Esophagus (tissue), 2 donors: ENCODE measurements at regions not wholly inside any gene's neighbourhood (a gene's known extent, or its start where the extent isn't known, plus 50 kb on each side); places are given as distances from the start of the nearest gene placed in this dataset.

Experiments used
- H3K27ac ChIP-seq, 2 donors: one replicate each; pipeline ENCODE4 v1.5.1; 2013; ENCODE audit warnings: low read depth in 2 of 2, mild to moderate bottlenecking in 2 of 2, inconsistent platforms in 1 of 2, low read length in 1 of 2, moderate library complexity in 1 of 2
- H3K27me3 ChIP-seq, 2 donors: one replicate each; pipeline ENCODE4 v1.6.1; 2013; ENCODE audit warnings: low read length in 2 of 2, control low read depth in 1 of 2, mild to moderate bottlenecking in 1 of 2; ENCODE audit not compliant: insufficient read depth in 2 of 2, control insufficient read depth in 1 of 2
- H3K36me3 ChIP-seq, 2 donors: one replicate each; pipeline ENCODE4 v1.6.1; 2013; ENCODE audit warnings: low read length in 1 of 2; ENCODE audit not compliant: control insufficient read depth in 2 of 2, insufficient read depth in 2 of 2
- H3K4me1 ChIP-seq, 2 donors: one replicate each; pipeline ENCODE4 v1.6.1; 2013; ENCODE audit warnings: low read length in 1 of 2; ENCODE audit not compliant: control insufficient read depth in 2 of 2, insufficient read depth in 2 of 2
- H3K4me3 ChIP-seq, 2 donors: one replicate each; pipeline ENCODE4 v1.5.1; 2013; ENCODE audit warnings: low read length in 2 of 2, mild to moderate bottlenecking in 2 of 2, low read depth in 1 of 2, moderate library complexity in 1 of 2
- H3K9me3 ChIP-seq, 2 donors: one replicate each; pipeline ENCODE4 v1.6.1; 2013; ENCODE audit warnings: mild to moderate bottlenecking in 2 of 2, low read depth in 1 of 2, low read length in 1 of 2, moderate library complexity in 1 of 2; ENCODE audit not compliant: control insufficient read depth in 2 of 2, insufficient read depth in 1 of 2
- WGBS, 2 donors: extraction: QIAGEN DNeasy Blood & Tissue Kit; methylation state at CpG; one replicate each; pipeline ENCODE4 v1.1.7; 2013; 5-methylcytosine and 5-hydroxymethylcytosine counted together
- donor health status: healthy with polysubstance abuse.
- donor health status: Bipolar disorder and iron deficiency.

DNA sequence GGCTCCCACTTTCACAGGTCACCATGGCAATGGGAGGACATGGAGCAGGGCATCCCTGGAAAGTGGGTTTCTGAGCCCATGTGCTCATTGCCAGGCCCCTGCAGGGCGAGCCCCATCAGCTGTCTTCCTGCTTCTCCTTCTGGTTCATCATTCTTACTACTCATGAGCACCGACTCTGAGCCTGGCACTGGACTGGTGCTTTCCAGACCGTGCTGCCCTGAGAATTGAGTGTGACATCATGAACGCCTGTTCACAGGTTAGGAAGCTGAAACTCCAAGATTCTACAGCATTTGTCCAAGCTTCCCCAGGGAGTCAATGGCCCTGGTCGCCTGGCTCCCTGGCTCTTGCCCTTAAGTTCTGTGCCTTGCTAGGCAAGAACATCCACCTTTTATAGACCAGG is 210.4 kb upstream of the ZNF536 start:
- H3K27me3 ChIP-seq: no peaks in the 10 kb centered on the region
- WGBS, 2 donors: 66 to 81% methylated on average over 5 of the region's 5 CpGs
- H3K9me3 ChIP-seq: peaks cover 2 to 6% of the 10 kb centered on the region in 2 donors
- H3K36me3 ChIP-seq: no peaks in the 10 kb centered on the region
- no peak overlapping the region for H3K27ac ChIP-seq
- no peak overlapping the region for H3K4me3 ChIP-seq
- no peaks in the 10 kb centered on the region for H3K4me1 ChIP-seq

DNA sequence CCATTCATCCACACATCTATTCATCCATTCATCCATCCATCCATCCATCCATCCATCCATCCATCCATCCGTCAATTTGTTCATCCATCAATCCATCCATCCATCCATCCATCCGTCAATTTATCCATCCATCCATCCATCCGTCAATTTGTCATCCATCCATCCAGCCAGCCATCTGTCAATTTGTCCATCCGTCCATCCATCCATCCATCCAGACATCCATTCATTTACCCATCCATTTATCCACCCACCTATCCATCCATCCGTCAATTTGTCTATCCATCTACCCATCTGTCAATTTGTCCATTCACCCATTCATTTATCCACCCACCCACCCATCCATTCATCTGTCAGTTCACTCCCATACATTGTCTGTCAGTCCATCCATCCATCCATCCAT is 209.5 kb upstream of the ZNF536 start:
- Histone ChIP-seq H3K4me3 (no peak overlapping the region), H3K27ac (no peak overlapping the region), H3K27me3 (no peaks in the 10 kb centered on the region), H3K36me3 (no peaks in the 10 kb centered on the region), H3K9me3 (peaks cover 2 to 6% of the 10 kb centered on the region in 2 donors), H3K4me1 (no peaks in the 10 kb centered on the region)
- WGBS, 2 donors: 85 to 90% methylated on average over 5 of the region's 5 CpGs

DNA sequence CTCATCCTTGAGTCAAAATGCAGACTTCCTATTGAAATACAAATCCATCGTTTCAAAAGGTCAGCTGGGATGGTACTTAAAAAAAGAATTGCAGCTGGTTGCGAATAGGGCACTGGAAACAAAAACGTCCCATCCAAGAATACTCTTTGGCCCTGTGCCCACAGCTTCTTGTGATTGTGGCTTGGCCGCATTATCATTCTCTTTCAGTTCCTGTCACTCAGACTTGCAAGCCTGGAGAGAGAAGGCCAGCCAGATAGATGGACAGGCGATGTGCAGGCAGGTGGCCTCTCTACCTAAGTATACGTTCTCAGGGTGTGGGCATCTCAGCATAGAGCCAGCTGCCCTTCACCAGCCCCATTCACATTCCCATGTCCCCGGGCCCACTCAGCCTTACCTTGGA is 208.5 kb upstream of the ZNF536 start:
- H3K9me3 ChIP-seq: peaks cover 2 to 6% of the 10 kb centered on the region in 2 donors
- H3K4me3 ChIP-seq: no peak overlapping the region
- H3K27me3 ChIP-seq: no peaks in the 10 kb centered on the region
- 70 to 75% methylated on average over 7 of the region's 7 CpGs for WGBS, 2 donors
- H3K36me3 ChIP-seq: no peaks in the 10 kb centered on the region
- no peaks in the 10 kb centered on the region for H3K4me1 ChIP-seq
- H3K27ac ChIP-seq: no peak overlapping the region

DNA sequence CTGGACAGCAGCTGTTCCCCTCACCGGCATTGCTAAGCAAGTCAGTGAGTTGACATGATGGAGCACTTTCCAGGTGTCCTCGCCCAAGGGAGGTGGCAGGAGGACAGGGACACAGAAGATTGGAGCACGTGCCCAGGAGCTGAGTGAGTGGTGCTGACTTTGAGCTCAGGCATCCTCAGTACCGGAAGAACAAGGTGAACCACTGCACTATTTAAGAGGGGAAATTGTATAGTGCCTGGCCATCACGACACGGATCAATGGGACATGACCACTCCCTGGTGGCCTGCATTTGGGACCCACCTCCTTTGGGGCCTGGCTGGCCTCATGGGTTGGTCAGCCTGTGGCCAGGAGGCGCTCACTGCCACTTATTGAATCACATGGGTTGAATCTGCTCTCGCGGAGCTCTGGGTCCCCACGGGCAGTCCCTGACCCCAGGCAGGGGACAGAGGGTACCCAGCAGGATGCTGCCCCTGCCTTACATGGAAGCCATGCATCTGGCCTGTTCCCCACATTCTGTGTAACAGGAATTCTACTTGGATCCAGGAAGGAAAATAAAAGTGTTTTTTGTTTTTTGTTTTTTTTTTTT is 206.9 kb upstream of the ZNF536 start:
- WGBS, 2 donors: 87% methylated on average over 10 of the region's 10 CpGs
- H3K36me3 ChIP-seq: no peaks in the 10 kb centered on the region
- H3K9me3 ChIP-seq: peaks cover 2 to 3% of the 10 kb centered on the region in 2 donors
- no peak overlapping the region for H3K4me3 ChIP-seq
- H3K27me3 ChIP-seq: no peaks in the 10 kb centered on the region
- H3K4me1 ChIP-seq: no peaks in the 10 kb centered on the region
- no peak overlapping the region for H3K27ac ChIP-seq

DNA sequence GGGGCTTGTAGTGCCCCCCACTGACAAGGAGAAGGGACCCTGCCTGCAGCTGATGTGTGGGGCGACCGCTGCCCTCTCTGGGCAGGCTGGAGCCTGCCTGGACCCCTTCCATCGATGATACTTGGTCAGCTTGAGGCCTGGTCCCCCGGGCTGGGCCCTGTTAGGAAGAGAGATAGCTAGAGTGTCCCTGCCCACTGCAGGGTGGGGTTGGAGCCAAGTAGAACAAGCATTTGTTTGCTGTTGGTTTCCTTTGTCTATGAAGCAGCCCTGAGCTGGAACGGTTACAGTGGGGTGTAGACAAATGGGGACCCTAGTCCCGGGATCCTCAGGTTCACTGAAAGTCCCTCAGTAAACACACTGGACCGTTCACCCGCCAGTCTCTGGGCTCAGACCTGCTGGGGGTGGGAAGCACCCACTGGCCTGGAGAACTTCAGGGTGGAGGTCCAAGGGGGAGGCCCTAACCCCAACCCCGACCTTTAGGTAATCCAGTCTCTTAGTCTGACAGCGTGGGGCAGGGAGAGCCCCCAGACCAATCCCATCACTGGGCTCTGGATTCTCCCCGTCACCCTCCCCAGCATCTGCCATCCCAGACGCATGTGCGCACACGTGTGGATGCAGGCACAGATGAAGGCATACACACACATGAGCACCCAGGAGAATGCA is 204.8 kb upstream of the ZNF536 start:
- H3K36me3 ChIP-seq: no peaks in the 10 kb centered on the region
- H3K27me3 ChIP-seq: no peaks in the 10 kb centered on the region
- 80 to 89% methylated on average over 14 of the region's 14 CpGs for WGBS, 2 donors
- H3K4me3 ChIP-seq: no peak overlapping the region
- H3K4me1 ChIP-seq: no peaks in the 10 kb centered on the region
- peaks cover 2 to 12% of the 10 kb centered on the region in 2 donors for H3K9me3 ChIP-seq
- H3K27ac ChIP-seq: no peak overlapping the region

DNA sequence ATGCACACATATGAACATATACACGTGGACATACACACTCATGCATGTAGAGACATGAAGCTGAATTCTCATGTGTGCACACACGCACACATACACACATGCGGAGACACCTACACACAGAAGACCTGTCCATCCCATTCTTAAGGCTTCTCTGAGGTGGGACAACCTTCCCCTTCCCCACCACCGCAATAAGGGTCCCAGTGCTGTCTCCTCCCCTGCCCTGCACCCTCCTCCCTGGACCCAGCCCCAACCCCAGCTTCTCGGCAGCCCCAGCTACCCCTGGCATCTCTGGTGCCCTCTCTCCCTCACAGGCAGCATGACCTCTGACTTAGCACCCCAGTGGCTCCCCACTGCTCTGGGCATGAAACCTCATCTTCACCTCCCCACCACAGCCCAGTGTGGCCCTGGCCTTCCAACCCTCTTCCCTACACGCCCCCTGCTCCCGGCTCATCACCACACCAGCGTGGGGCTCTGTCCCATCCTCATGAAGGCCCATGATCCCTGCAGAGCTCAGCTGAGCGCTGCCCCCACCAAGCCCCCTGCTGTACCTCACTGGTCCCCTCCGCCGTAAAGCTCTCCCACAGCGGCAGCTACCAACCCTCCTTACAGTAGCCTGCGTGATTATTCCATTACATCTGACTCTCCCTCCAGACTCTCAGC is 204.1 kb upstream of the ZNF536 start:
- Histone ChIP-seq H3K27ac (no peak overlapping the region), H3K27me3 (no peaks in the 10 kb centered on the region), H3K9me3 (peaks cover 2 to 12% of the 10 kb centered on the region in 2 donors), H3K4me3 (no peak overlapping the region), H3K36me3 (no peaks in the 10 kb centered on the region), H3K4me1 (no peaks in the 10 kb centered on the region)
- 90 to 91% methylated on average over 13 of the region's 13 CpGs for WGBS, 2 donors

DNA sequence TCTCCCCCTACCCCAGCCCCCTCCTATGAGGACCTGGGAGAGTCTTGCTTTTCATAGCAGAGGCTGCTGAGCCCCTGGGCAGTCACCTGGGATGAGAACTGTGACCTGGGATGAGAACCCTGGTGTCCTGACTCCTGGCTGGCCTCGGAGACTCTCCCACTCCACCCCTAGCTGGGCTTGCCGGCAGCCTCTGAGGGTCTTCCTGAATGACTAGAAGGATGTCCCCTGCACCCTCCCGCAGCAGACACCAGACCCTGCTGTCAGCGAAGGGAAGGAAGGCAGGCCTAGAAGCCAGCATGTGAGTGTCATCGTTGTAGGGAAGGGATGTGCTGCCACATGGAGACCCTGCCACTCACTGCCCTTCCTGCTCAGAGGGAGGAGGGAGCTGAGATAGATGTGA is 203.4 kb upstream of the ZNF536 start:
- H3K27ac ChIP-seq: no peak overlapping the region
- H3K9me3 ChIP-seq: peaks cover 2 to 12% of the 10 kb centered on the region in 2 donors
- H3K27me3 ChIP-seq: no peaks in the 10 kb centered on the region
- H3K4me1 ChIP-seq: no peaks in the 10 kb centered on the region
- no peak overlapping the region for H3K4me3 ChIP-seq
- H3K36me3 ChIP-seq: no peaks in the 10 kb centered on the region
- WGBS, 2 donors: 77 to 88% methylated on average over 5 of the region's 5 CpGs

DNA sequence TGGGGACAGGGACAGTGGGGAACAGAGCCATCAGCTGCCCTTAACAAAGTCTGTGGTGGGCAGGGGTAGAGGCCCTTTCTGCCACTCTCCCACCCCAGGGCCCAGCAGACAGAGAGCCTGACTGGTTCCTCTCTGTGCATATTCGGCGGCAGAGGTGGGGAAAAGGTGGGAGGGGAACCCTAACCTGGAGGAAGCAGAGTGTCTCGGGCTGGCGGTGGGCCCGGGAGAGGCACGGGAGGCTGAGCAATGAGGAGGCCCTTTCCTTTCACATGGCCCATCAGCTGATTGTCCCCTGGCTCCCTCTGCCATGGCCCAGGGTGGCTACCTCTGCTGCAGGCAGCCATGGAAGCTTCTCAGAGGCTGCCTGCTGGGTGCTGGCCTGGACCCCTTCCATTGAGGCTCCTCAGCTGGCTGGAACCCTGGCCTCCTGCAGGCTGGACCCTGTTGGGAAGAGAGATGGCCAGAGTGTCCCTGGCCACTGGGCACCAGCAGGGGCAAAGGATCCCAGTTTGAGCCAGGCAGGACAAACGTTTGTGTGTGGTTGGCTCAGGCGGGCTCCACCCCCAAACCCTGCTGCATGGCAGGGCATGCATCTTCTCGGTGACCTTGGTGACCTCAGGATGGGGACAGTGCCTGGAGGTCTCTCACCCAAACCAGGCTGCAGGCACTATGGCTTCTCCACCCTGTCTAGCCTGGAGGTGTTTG is 202.8 kb upstream of the ZNF536 start:
- Histone ChIP-seq H3K27ac (no peak overlapping the region), H3K4me3 (no peak overlapping the region), H3K4me1 (no peaks in the 10 kb centered on the region), H3K36me3 (no peaks in the 10 kb centered on the region), H3K27me3 (no peaks in the 10 kb centered on the region), H3K9me3 (peaks cover 2 to 12% of the 10 kb centered on the region in 2 donors)
- 77 to 78% methylated on average over 8 to 9 of the region's 9 CpGs for WGBS, 2 donors

DNA sequence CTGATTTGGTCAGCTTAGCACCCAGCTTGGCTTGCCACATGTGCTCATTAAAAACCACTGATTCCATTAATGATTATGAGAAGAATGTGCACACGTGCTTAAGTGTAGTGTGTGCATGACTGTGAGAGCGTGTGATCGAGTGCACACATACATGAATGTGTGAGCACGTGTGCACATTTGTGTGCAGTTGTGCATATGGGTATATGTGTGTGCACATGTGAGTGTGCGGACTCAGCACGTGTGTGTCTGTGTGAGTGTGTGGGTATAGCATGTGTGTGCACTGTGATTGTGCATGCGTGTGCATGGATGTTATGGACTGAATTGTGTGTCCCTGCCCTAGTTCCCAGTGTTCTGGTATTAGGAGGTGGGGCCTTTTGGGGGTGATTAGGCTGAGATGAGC is 202.1 kb upstream of the ZNF536 start:
- WGBS, 2 donors: 90 to 96% methylated on average over 7 of the region's 7 CpGs
- Histone ChIP-seq H3K27me3 (no peaks in the 10 kb centered on the region), H3K36me3 (no peaks in the 10 kb centered on the region), H3K9me3 (peaks cover 2 to 11% of the 10 kb centered on the region in 2 donors), H3K4me3 (no peak overlapping the region), H3K4me1 (no peaks in the 10 kb centered on the region), H3K27ac (no peak overlapping the region)
